ENCODE measurements at regions not wholly inside any gene's neighbourhood (a gene's known extent, or its start where the extent isn't known, plus 50 kb on each side); places are given as distances from the start of the nearest gene placed in this dataset.

DNA sequence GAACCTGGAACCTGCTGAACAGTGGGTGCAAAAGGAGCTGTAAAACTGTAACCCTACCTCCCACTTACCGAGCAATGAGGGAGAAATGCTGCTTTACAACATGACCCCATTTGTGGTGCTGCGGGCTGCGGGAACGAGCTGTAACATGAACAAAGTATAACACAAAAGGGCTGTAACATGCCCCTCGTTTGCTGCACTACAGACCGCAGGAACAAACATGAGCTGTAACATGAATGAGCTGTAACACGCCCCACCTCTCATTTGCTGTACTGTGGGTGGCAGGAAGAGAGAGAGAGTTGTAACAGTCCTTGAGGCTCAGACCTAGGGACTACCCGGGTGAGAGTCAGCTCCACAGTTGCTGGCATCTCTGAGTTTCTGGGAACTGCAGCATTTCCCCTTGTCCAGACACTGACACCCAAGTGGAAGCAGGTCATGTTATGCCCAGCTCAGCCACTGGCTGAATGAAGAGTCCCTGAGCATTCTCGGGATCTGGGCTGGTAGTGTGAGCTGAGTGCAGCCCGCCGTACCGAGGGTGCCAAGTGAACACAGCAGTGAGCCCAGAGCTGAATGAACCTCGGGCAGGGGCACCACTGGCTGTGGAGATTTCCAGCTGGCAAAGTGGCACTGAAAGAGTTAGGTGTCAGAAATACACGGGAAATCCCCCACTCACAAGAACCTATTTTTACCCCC lies 1385.3 kb upstream of the SPRY2 start:
- DNase-seq (ENCODE audit: low read depth in 1 of 2, low spot score in 1 of 2) = no peak
- no peak overlapping the region for H3K4me3 ChIP-seq
- no peak overlapping the region for H3K4me2 ChIP-seq
- ATAC-seq = peak in 1 of 2 experiments; percentile 41; a peak in 1 of 6 replicates
- H3K4me1 ChIP-seq = no peaks in the 10 kb centered on the region
- H3K27ac ChIP-seq = no peak overlapping the region
- POLR2A ChIA-PET = no interaction called here
- CTCF ChIA-PET = no interaction called here
- no peaks in the 10 kb centered on the region for H3K9me3 ChIP-seq
- 24% methylated on average over 13 of the region's 14 CpGs for WGBS (ENCODE audit: missing lambda C conversion rate)
- TF ChIP-seq FOSL2 (IDR thresholded peaks at IDR 0.05) (no peak), FOSL2 (CRISPR knock-in tag; IDR thresholded peaks at IDR 0.05) (no peak), HDAC2 (IDR thresholded peaks at IDR 0.05) (no peak), JUNB (IDR thresholded peaks at IDR 0.05) (no peak), RNF2 (IDR thresholded peaks at IDR 0.05; ENCODE audit: borderline replicate concordance, low read depth) (no peak), HOXB13 (CRISPR knock-in tag; IDR thresholded peaks at IDR 0.05; ENCODE audit: low read depth) (no peak), MAFK (IDR thresholded peaks at IDR 0.05; ENCODE audit: partially characterized antibody) (no peak), RFX5 (IDR thresholded peaks at IDR 0.05) (no peak), POLR2AphosphoS2 (conservative IDR thresholded peaks at IDR 0.05; ENCODE audit: low read length) (no peak), KDM1A (IDR thresholded peaks at IDR 0.05; ENCODE audit: low read depth) (no peak)
- TF ChIP-seq, protein P1, sequence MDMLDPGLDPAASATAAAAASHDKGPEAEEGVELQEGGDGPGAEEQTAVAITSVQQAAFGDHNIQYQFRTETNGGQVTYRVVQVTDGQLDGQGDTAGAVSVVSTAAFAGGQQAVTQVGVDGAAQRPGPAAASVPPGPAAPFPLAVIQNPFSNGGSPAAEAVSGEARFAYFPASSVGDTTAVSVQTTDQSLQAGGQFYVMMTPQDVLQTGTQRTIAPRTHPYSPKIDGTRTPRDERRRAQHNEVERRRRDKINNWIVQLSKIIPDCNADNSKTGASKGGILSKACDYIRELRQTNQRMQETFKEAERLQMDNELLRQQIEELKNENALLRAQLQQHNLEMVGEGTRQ (IDR thresholded peaks at IDR 0.05) = no peak
- no peak for FAIRE-seq

DNA sequence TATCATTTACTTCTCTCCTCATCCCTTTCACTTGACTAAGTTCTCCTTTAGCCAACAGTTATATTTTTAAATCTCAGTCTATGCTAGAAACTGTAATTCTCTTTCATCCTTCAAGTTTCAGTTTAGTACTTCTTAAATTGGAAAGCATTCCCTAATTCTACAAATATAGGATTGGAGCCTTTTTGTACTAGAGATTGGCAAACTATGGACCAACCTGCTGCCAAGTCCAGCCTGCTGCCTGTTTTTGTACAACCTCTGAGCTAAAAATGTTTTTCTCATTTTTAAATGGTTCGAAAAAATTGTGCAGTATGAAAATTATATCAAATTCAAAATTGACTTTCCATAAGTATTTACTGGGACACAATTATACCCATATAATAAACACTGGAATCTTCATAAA lies 1381.5 kb upstream of the SPRY2 start:
- Histone ChIP-seq H3K27ac (no peak overlapping the region), H3K4me2 (no peak overlapping the region), H3K9me3 (no peaks in the 10 kb centered on the region), H3K4me1 (no peaks in the 10 kb centered on the region), H3K4me3 (no peak overlapping the region)
- WGBS (ENCODE audit: missing lambda C conversion rate) = 0% methylated on average over 1 of the region's 1 CpG
- CTCF ChIA-PET = no interaction called here
- no peak for DNase-seq (ENCODE audit: low read depth in 1 of 2, low spot score in 1 of 2)
- no peak for FAIRE-seq
- POLR2A ChIA-PET = no interaction called here
- TF ChIP-seq RAD21 (conservative IDR thresholded peaks at IDR 0.05 in 1 of 2, IDR thresholded peaks at IDR 0.05 in 1 of 2) (no peak), RFX5 (IDR thresholded peaks at IDR 0.05) (no peak), RCOR1 (IDR thresholded peaks at IDR 0.05; ENCODE audit: low read depth, low read length) (no peak), FOXS1 (CRISPR knock-in tag; IDR thresholded peaks at IDR 0.05) (no peak), PHF8 (IDR thresholded peaks at IDR 0.05; ENCODE audit: borderline replicate concordance, low read depth) (no peak), HEYL (CRISPR knock-in tag; IDR thresholded peaks at IDR 0.05) (no peak), EHMT2 (IDR thresholded peaks at IDR 0.05; ENCODE audit: low read depth) (no peak), JUNB (IDR thresholded peaks at IDR 0.05) (no peak), RNF2 (IDR thresholded peaks at IDR 0.05; ENCODE audit: borderline replicate concordance, low read depth) (no peak)
- TF ChIP-seq, protein P2, sequence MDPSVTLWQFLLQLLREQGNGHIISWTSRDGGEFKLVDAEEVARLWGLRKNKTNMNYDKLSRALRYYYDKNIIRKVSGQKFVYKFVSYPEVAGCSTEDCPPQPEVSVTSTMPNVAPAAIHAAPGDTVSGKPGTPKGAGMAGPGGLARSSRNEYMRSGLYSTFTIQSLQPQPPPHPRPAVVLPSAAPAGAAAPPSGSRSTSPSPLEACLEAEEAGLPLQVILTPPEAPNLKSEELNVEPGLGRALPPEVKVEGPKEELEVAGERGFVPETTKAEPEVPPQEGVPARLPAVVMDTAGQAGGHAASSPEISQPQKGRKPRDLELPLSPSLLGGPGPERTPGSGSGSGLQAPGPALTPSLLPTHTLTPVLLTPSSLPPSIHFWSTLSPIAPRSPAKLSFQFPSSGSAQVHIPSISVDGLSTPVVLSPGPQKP (IDR thresholded peaks at IDR 0.05; ENCODE audit: low read depth, low read length) = no peak
- ATAC-seq = no peak

DNA sequence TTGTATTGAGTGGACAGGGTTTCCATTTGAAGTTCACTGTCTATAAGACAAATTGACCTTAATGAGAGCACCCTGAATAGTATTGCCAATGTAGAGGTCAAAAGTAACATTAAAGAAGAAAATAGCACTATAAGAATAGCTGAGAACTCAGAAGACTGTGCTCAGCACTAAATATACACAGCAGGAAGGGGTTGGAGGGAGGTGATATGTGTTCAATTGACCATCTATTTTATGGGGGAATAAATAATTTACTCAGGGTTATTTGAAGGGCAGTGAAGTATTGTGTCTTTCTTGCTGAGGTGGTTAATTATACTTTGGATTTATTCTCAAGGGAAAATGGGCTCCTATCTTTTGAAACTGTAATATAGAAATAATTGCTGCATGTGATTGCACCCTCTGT lies 1380.5 kb upstream of the SPRY2 start:
- Histone ChIP-seq H3K4me2 (no peak overlapping the region), H3K4me1 (no peaks in the 10 kb centered on the region), H3K9me3 (no peaks in the 10 kb centered on the region), H3K4me3 (no peak overlapping the region), H3K27ac (no peak overlapping the region)
- no peak for FAIRE-seq
- no peak for ATAC-seq
- DNase-seq (ENCODE audit: low read depth in 1 of 2, low spot score in 1 of 2) = no peak
- CTCF ChIA-PET = no interaction called here
- no peak for TF ChIP-seq CHD2 (IDR thresholded peaks at IDR 0.05; ENCODE audit: low read length, partially characterized antibody)
- no peak for TF ChIP-seq MAFK (IDR thresholded peaks at IDR 0.05; ENCODE audit: partially characterized antibody)
- TF ChIP-seq SMC3 (IDR thresholded peaks at IDR 0.05) = no peak
- no peak for TF ChIP-seq HOXA7 (CRISPR knock-in tag; IDR thresholded peaks at IDR 0.05)
- TF ChIP-seq HOXB13 (CRISPR knock-in tag; IDR thresholded peaks at IDR 0.05; ENCODE audit: low read depth) = no peak
- TF ChIP-seq EHMT2 (IDR thresholded peaks at IDR 0.05; ENCODE audit: low read depth) = no peak
- no peak for TF ChIP-seq TP53 (CRISPR knock-in tag; IDR thresholded peaks at IDR 0.05)
- POLR2A ChIA-PET = no interaction called here

Measured in A549 (cell line).